H9 (cell line): ENCODE measurements at regions not wholly inside any gene's neighbourhood (a gene's known extent, or its start where the extent isn't known, plus 50 kb on each side); places are given as distances from the start of the nearest gene placed in this dataset.
A peak's percentile ranks its signal among the peaks of the same experiment; 100 is the strongest.

Source experiments
- DNase-seq: peaks from one replicate; pipeline ENCODE4 v3.0.0-alpha.2; 2017
- H2AFZ ChIP-seq: one replicate; pipeline ENCODE4 v1.6.1; 2013; ENCODE audit warnings: mild to moderate bottlenecking, low read length, control low read depth, moderate library complexity
- H2AK5ac ChIP-seq: 2 replicates; pipeline ENCODE4 v1.6.1; 2013; ENCODE audit warnings: low read length, control low read depth, mixed read lengths; ENCODE audit not compliant: insufficient read length
- H2BK120ac ChIP-seq: one replicate; pipeline ENCODE4 v1.6.1; 2013; ENCODE audit warnings: low read depth, mild to moderate bottlenecking, low read length, control low read depth, inconsistent platforms; ENCODE audit not compliant: poor library complexity, severe bottlenecking
- H2BK12ac ChIP-seq: 2 replicates; pipeline ENCODE4 v1.6.1; 2013; ENCODE audit warnings: low read length, control low read depth, mixed read lengths, low read depth; ENCODE audit not compliant: insufficient read length
- H2BK15ac ChIP-seq: 2 replicates; pipeline ENCODE4 v1.6.1; 2013; ENCODE audit warnings: low read depth, low read length, control low read depth
- H2BK20ac ChIP-seq: one replicate; pipeline ENCODE4 v1.6.1; 2013; ENCODE audit warnings: low read depth, mild to moderate bottlenecking, low read length, control low read depth, inconsistent platforms; ENCODE audit not compliant: poor library complexity, severe bottlenecking
- H2BK5ac ChIP-seq: 2 replicates; pipeline ENCODE4 v1.6.1; 2013; ENCODE audit warnings: low read length, control low read depth, mixed read lengths; ENCODE audit not compliant: insufficient read length
- H3K14ac ChIP-seq: 2 replicates; pipeline ENCODE4 v1.6.1; 2013; ENCODE audit warnings: low read length, control low read depth; ENCODE audit not compliant: insufficient read depth
- H3K18ac ChIP-seq: 2 replicates; pipeline ENCODE4 v1.6.1; 2013; ENCODE audit warnings: low read depth, mild to moderate bottlenecking, mixed read lengths, low read length, control low read depth; ENCODE audit not compliant: insufficient read length
- H3K23ac ChIP-seq: 2 replicates; pipeline ENCODE4 v1.6.1; 2013; ENCODE audit warnings: low read length, control low read depth, mixed read lengths, low read depth; ENCODE audit not compliant: insufficient read length
- H3K23me2 ChIP-seq: 2 replicates; pipeline ENCODE4 v1.6.1; 2013; ENCODE audit warnings: low read depth, mild to moderate bottlenecking, mixed read lengths, low read length, control low read depth; ENCODE audit not compliant: insufficient read length, poor library complexity, severe bottlenecking
- H3K27ac ChIP-seq: 2 replicates; pipeline ENCODE4 v1.5.1; 2013; ENCODE audit warnings: low read length, control low read depth, mixed read lengths, low read depth; ENCODE audit not compliant: insufficient read length
- H3K27me3 ChIP-seq: 2 replicates; pipeline ENCODE4 v1.6.1; 2013; ENCODE audit warnings: low read length, control low read depth, inconsistent platforms; ENCODE audit not compliant: insufficient read depth
- H3K4ac ChIP-seq: 2 replicates; pipeline ENCODE4 v1.6.1; 2013; ENCODE audit warnings: low read depth, mild to moderate bottlenecking, control low read depth, inconsistent platforms, low read length, moderate library complexity
- H3K4me1 ChIP-seq: 2 replicates; pipeline ENCODE4 v1.6.1; 2013; ENCODE audit warnings: low read length, control low read depth, inconsistent platforms; ENCODE audit not compliant: insufficient read depth
- H3K4me2 ChIP-seq: 2 replicates; pipeline ENCODE4 v1.6.1; 2013; ENCODE audit warnings: low read length, control low read depth, mixed read lengths; ENCODE audit not compliant: insufficient read length, insufficient read depth
- H3K56ac ChIP-seq: 2 replicates; pipeline ENCODE4 v1.6.1; 2013; ENCODE audit warnings: low read depth, mild to moderate bottlenecking, mixed read lengths, low read length, control low read depth; ENCODE audit not compliant: insufficient read length
- H3K79me1 ChIP-seq: 2 replicates; pipeline ENCODE4 v1.6.1; 2013; ENCODE audit warnings: low read depth, mild to moderate bottlenecking, moderate library complexity, low read length, control low read depth, inconsistent platforms; ENCODE audit not compliant: insufficient read depth, poor library complexity, severe bottlenecking
- H3K79me2 ChIP-seq: 2 replicates; pipeline ENCODE4 v1.6.1; 2013; ENCODE audit warnings: low read length, control low read depth, inconsistent platforms; ENCODE audit not compliant: insufficient read depth
- H3K9ac ChIP-seq: 2 replicates; pipeline ENCODE4 v1.6.1; 2013; ENCODE audit warnings: low read length, control low read depth, mixed read lengths; ENCODE audit not compliant: insufficient read length; ENCODE audit errors: extremely low read depth
- H3K9me3 ChIP-seq: one replicate; pipeline ENCODE4 v1.6.1; 2013; ENCODE audit warnings: low read depth, low read length, inconsistent platforms; ENCODE audit not compliant: control insufficient read depth
- H3T11ph ChIP-seq: one replicate; pipeline ENCODE4 v1.6.1; 2013; ENCODE audit warnings: mild to moderate bottlenecking, low read length, control low read depth, inconsistent platforms
- H4K20me1 ChIP-seq: one replicate; pipeline ENCODE4 v1.6.1; 2013; ENCODE audit not compliant: control insufficient read depth, insufficient read length, insufficient read depth
- H4K5ac ChIP-seq: 2 replicates; pipeline ENCODE4 v1.6.1; 2013; ENCODE audit warnings: low read depth, mild to moderate bottlenecking, mixed read lengths, low read length, control low read depth; ENCODE audit not compliant: insufficient read length
- H4K8ac ChIP-seq: replicated peaks from 2 replicates; pipeline ENCODE4 v1.6.1; 2013; ENCODE audit warnings: low read length, control low read depth, mixed read lengths, low read depth; ENCODE audit not compliant: insufficient read length
- H4K91ac ChIP-seq: 2 replicates; pipeline ENCODE4 v1.6.1; 2013; ENCODE audit warnings: low read depth, mild to moderate bottlenecking, moderate library complexity, mixed read lengths, low read length, control low read depth; ENCODE audit not compliant: insufficient read length
- H3K27ac Mint-ChIP-seq, 3 experiments: 2 replicates in 2 of 3; 3 replicates in 1 of 3; pipeline ENCODE4 v1.8.0; 2020 to 2021; ENCODE audit warnings: mixed read lengths in 3 of 3, mild to moderate bottlenecking in 1 of 3, moderate library complexity in 1 of 3
- H3K27me3 Mint-ChIP-seq: 2 replicates; pipeline ENCODE4 v1.8.0; 2021; ENCODE audit warnings: low read depth, mild to moderate bottlenecking, moderate library complexity, mixed read lengths
- H3K36me3 Mint-ChIP-seq, 3 experiments: 2 replicates in 2 of 3; 3 replicates in 1 of 3; pipeline ENCODE4 v1.8.0; 2020 to 2021; ENCODE audit warnings: low read depth in 3 of 3, mixed read lengths in 3 of 3; ENCODE audit not compliant: insufficient read depth in 1 of 3
- H3K4me1 Mint-ChIP-seq, 2 experiments: 2 replicates each; pipeline ENCODE4 v1.8.0; 2020; ENCODE audit warnings: mixed read lengths in 2 of 2
- H3K4me3 Mint-ChIP-seq, 2 experiments: 2 replicates in 1 of 2; 3 replicates in 1 of 2; pipeline ENCODE4 v1.8.0; 2020 to 2021; ENCODE audit warnings: mild to moderate bottlenecking in 2 of 2, mixed read lengths in 2 of 2, moderate library complexity in 1 of 2
- H3K9me3 Mint-ChIP-seq, 2 experiments: 2 replicates in 1 of 2; 3 replicates in 1 of 2; pipeline ENCODE4 v1.8.0; 2020; ENCODE audit warnings: mild to moderate bottlenecking in 2 of 2, mixed read lengths in 2 of 2, moderate library complexity in 1 of 2
- WGBS: extraction: QIAGEN DNeasy Blood & Tissue Kit; methylation state at CpG from one replicate; pipeline ENCODE4 v1.1.7; 2013; ENCODE audit warnings: missing lambda C conversion rate, low lambda C conversion rate, mixed read lengths; ENCODE audit not compliant: insufficient read length; ENCODE audit errors: extremely low coverage; 5-methylcytosine and 5-hydroxymethylcytosine counted together
- TF ChIP-seq, protein P1 (sequence below): fragments of 200-600 bp; sonication (generic); conservative IDR thresholded peaks from 3 replicates; pipeline ENCODE4 v1.8.0; 2021; ENCODE audit warnings: antibody characterized with exemption, mild to moderate bottlenecking

- DNase-seq, result no peak
These were observed 72.3 kb upstream of the TP53I11 start for GRCh38 chr11:45023065-45023365.

More at GRCh38 chr11:45023065-45023365, 72.3 kb upstream of the TP53I11 start:
- peaks cover 2% of the 10 kb centered on the region; the same call in 1 of the 2 replicates for H3K4me1 ChIP-seq
- H3K9me3 ChIP-seq, result no peaks in the 10 kb centered on the region
- no peak overlapping the region for H2AFZ ChIP-seq
- no peak overlapping the region for H3K27ac ChIP-seq
- H4K8ac ChIP-seq, result no peak overlapping the region
- H3K9ac ChIP-seq, result no peak overlapping the region
- no peak overlapping the region for H2BK120ac ChIP-seq
- no peak overlapping the region for H3K4me2 ChIP-seq
- H3K36me3 Mint-ChIP-seq, result no peaks in the 10 kb centered on the region
- no peak overlapping the region for H2BK12ac ChIP-seq
- no peaks in the 10 kb centered on the region; the same call in 1 of the 2 replicates for H3K27me3 Mint-ChIP-seq
- no CpG with 5 or more reads among the region's 5 CpGs for WGBS
- H3K56ac ChIP-seq, result no peak overlapping the region
- H2BK5ac ChIP-seq, result no peak overlapping the region
- H3K23me2 ChIP-seq, result no peaks in the 10 kb centered on the region
- H3K4ac ChIP-seq, result no peak overlapping the region
- no peak overlapping the region for H3T11ph ChIP-seq
- no peaks in the 10 kb centered on the region for H3K27me3 ChIP-seq
- no peak overlapping the region for H3K4me3 Mint-ChIP-seq
- H3K4me1 Mint-ChIP-seq, result peaks cover 24 to 25% of the 10 kb centered on the region in 2 experiments
- H3K18ac ChIP-seq, result no peak overlapping the region
- H3K27ac Mint-ChIP-seq, result peak overlapping the region in 1 of 3 experiments; percentile 54; a peak in 1 of 7 replicates
- H3K79me1 ChIP-seq, result no peaks in the 10 kb centered on the region
- H2BK20ac ChIP-seq, result no peak overlapping the region
- no peak overlapping the region for H4K5ac ChIP-seq
- H3K9me3 Mint-ChIP-seq, result no peaks in the 10 kb centered on the region; a peak in 2 of 5 replicates
- H3K79me2 ChIP-seq, result no peaks in the 10 kb centered on the region
- H3K14ac ChIP-seq, result no peak overlapping the region
- H4K91ac ChIP-seq, result no peak overlapping the region
- H2AK5ac ChIP-seq, result no peak overlapping the region
- TF ChIP-seq, protein P1, sequence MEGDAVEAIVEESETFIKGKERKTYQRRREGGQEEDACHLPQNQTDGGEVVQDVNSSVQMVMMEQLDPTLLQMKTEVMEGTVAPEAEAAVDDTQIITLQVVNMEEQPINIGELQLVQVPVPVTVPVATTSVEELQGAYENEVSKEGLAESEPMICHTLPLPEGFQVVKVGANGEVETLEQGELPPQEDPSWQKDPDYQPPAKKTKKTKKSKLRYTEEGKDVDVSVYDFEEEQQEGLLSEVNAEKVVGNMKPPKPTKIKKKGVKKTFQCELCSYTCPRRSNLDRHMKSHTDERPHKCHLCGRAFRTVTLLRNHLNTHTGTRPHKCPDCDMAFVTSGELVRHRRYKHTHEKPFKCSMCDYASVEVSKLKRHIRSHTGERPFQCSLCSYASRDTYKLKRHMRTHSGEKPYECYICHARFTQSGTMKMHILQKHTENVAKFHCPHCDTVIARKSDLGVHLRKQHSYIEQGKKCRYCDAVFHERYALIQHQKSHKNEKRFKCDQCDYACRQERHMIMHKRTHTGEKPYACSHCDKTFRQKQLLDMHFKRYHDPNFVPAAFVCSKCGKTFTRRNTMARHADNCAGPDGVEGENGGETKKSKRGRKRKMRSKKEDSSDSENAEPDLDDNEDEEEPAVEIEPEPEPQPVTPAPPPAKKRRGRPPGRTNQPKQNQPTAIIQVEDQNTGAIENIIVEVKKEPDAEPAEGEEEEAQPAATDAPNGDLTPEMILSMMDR, result no peak
- H3K23ac ChIP-seq, result no peak overlapping the region
- H2BK15ac ChIP-seq, result no peak overlapping the region
- H4K20me1 ChIP-seq, result no peaks in the 10 kb centered on the region
